ENCODE measurements at regions not wholly inside any gene's neighbourhood (a gene's known extent, or its start where the extent isn't known, plus 50 kb on each side); places are given as distances from the start of the nearest gene placed in this dataset.
A peak's percentile ranks its signal among the peaks of the same experiment; 100 is the strongest.

DNA sequence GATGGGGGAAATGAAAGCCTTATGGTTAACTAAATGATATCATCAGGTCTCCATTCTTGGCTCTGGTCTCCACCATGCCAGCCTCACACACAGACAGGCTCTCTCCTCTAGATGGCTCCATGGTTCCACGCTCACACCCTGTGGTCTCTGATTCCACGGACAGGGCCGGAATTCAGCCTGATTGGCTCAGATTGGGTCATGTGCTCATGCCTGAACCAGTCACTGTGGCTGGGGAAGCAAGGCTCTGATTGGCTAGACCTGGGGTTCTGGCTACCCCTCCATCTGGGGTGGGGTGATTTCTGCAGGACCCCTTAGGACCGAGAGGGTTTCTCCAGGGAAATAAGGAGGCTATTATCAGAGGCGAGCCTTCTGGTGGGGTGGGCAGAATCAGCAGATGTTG lies 277.0 kb downstream of the PTPRU start:
- no peak overlapping the region for H3K4me3 ChIP-seq (ENCODE audit: low read depth, low read length)
- TF ChIP-seq, protein P1, sequence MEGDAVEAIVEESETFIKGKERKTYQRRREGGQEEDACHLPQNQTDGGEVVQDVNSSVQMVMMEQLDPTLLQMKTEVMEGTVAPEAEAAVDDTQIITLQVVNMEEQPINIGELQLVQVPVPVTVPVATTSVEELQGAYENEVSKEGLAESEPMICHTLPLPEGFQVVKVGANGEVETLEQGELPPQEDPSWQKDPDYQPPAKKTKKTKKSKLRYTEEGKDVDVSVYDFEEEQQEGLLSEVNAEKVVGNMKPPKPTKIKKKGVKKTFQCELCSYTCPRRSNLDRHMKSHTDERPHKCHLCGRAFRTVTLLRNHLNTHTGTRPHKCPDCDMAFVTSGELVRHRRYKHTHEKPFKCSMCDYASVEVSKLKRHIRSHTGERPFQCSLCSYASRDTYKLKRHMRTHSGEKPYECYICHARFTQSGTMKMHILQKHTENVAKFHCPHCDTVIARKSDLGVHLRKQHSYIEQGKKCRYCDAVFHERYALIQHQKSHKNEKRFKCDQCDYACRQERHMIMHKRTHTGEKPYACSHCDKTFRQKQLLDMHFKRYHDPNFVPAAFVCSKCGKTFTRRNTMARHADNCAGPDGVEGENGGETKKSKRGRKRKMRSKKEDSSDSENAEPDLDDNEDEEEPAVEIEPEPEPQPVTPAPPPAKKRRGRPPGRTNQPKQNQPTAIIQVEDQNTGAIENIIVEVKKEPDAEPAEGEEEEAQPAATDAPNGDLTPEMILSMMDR (IDR thresholded peaks at IDR 0.05; ENCODE audit: low read depth, low read length): peak; percentile 81
- H3K4me1 ChIP-seq: no peaks in the 10 kb centered on the region; the same call in 1 of the 2 replicates
- peak; percentile 75 for DNase-seq
- no peaks in the 10 kb centered on the region for H3K27me3 ChIP-seq
- no peaks in the 10 kb centered on the region for H3K9me3 ChIP-seq
- no peaks in the 10 kb centered on the region for H3K36me3 ChIP-seq

DNA sequence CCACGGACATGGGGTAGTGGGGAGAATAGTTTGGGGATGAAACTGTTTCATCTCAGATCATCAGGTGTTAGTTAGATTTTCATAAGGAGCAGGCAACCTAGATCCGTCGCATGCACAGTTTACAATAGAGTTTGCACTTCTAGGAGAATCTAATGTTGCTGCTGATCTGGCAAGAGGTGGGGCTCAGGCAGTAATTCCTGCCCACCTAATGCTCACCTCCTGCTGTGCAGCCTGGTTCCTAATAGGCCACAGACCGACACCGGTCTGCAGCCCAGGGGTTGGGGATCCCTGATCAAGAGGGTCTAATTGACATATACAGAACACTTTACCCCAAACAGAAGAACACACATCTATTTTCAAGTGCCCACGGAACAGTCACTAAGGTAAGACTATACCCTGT lies 275.1 kb downstream of the PTPRU start:
- no peaks in the 10 kb centered on the region for H3K9me3 ChIP-seq
- DNase-seq: no peak
- no peak overlapping the region for H3K4me3 ChIP-seq (ENCODE audit: low read depth, low read length)
- no peaks in the 10 kb centered on the region for H3K36me3 ChIP-seq
- TF ChIP-seq, protein P1 (IDR thresholded peaks at IDR 0.05; ENCODE audit: low read depth, low read length): no peak
- H3K4me1 ChIP-seq: no peaks in the 10 kb centered on the region; the same call in 1 of the 2 replicates
- no peaks in the 10 kb centered on the region for H3K27me3 ChIP-seq

DNA sequence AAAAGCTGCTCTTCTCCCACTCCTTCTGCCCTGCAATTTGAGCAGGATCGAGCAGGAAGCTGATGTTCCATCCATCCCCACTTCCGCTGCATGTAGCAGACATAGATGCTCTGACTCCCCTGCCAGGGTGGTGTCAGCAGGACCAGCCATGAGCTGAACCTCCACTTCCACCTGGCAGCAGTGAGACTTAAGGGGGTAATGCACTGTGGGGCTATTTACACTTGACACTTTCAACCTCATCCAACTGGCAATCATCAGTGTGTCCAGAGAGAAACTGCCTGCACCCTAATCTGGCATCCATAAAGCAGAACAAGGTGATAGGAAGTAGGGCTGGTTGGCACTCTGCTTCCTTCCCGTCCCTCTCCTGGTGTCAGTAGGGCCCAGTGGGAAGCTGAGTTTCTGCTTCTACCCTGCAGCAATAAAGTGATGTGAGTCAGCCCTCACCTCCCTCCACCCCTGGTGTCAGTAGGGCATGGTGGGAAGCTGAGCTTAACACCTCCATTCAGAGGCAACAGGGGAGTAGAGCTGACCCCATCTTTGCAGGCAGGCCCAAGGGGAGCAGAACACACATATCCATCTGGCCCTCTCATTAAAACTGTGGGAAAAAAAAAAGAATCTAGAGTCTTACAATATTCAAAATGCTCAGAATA lies 272.3 kb downstream of the PTPRU start:
- TF ChIP-seq, protein P1 (IDR thresholded peaks at IDR 0.05; ENCODE audit: low read depth, low read length): no peak
- H3K36me3 ChIP-seq: no peaks in the 10 kb centered on the region
- no peak overlapping the region for H3K4me3 ChIP-seq (ENCODE audit: low read depth, low read length)
- no peaks in the 10 kb centered on the region; the same call in 1 of the 2 replicates for H3K4me1 ChIP-seq
- no peaks in the 10 kb centered on the region for H3K9me3 ChIP-seq
- no peaks in the 10 kb centered on the region for H3K27me3 ChIP-seq
- DNase-seq: no peak

DNA sequence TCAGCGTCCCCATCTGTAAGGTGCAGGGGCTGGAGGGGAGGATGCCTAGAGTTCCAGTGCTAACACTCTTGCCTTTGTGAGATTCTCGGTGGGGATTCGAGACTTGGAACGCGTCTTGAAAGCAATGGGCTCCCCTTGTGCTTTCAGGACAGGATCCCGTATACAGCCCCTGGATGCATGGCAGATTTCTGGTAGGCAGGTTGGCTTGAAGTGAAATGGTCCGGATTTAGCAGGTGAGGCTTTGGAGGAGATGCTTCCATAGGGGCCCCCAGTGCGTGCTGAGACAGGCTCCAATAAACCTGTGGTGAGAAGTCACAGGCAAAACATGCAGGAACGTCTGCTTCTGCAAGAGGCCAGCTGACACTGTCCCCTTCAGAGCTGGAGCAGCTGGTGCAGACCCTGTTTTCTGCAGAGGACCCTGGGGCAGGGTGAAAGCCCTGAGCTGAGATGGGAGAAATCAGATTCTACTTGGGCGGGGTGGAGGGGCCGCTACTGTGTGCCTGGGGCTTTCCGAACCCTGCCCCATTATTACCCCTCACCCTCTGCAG lies 270.4 kb downstream of the PTPRU start:
- Histone ChIP-seq H3K27me3 (no peaks in the 10 kb centered on the region), H3K9me3 (no peaks in the 10 kb centered on the region), H3K36me3 (no peaks in the 10 kb centered on the region), H3K4me3 (ENCODE audit: low read depth, low read length) (no peak overlapping the region), H3K4me1 (no peaks in the 10 kb centered on the region)
- TF ChIP-seq, protein P1 (IDR thresholded peaks at IDR 0.05; ENCODE audit: low read depth, low read length): no peak
- DNase-seq: no peak

DNA sequence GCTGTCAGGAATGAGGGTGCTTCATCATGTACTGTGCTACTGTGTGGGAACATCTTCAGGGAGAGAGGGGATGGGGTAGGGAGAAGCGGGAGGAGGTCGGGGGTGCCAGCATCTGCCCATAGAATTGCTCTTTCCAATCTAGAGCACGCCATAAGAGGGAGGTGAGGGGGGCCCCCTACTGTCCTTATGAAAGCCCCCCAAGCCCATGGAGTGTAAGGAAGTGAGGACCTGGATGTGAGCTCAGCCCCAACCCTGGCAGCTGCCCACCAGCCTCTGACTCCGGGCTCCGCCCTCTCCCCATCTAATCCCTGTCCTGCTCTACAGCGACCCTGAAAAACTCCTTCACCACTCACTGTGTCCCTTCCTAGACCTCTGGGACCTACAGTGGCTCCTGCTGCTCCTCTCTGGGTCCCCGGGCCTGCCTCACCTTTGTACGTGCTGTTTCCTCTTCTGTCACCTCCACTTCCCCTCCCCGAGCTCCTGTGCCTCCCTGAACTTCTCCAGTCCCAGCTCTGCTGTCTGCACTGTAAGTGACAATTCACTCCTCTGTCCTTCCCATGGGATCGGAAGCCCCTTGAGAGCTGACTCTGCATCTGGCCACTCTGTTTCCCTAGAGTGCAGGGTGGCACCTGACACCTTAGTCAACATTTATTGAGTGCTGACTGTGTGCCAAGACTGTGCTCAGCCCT lies 269.4 kb downstream of the PTPRU start:
- Histone ChIP-seq H3K4me3 (ENCODE audit: low read depth, low read length) (no peak overlapping the region), H3K36me3 (no peaks in the 10 kb centered on the region), H3K4me1 (no peaks in the 10 kb centered on the region), H3K9me3 (no peaks in the 10 kb centered on the region), H3K27me3 (no peaks in the 10 kb centered on the region)
- TF ChIP-seq, protein P1 (IDR thresholded peaks at IDR 0.05; ENCODE audit: low read depth, low read length): no peak
- DNase-seq: no peak
